Loucy (cell line): ENCODE measurements at regions not wholly inside any gene's neighbourhood (a gene's known extent, or its start where the extent isn't known, plus 50 kb on each side); places are given as distances from the start of the nearest gene placed in this dataset.

Source experiments
- CTCF ChIP-seq: fragments of 200-600 bp; sonication (generic); conservative IDR thresholded peaks from 2 replicates; pipeline ENCODE4 v1.5.1; 2014; ENCODE audit warnings: mild to moderate bottlenecking, antibody characterized with exemption, low read length
- EZH2phosphoT487 ChIP-seq: fragments of 200-600 bp; IDR thresholded peaks from 2 replicates; pipeline ENCODE4 v1.6.1; 2018; ENCODE audit warnings: antibody characterized with exemption, mild to moderate bottlenecking, moderate library complexity, borderline replicate concordance

- TF ChIP-seq CTCF (no peak), EZH2phosphoT487 (no peak)
Measured at GRCh38 chr14:97948841-97949240, 1151.7 kb downstream of the VRK1 start.
